IPS DF 6.9 (cell line): ENCODE measurements at regions not wholly inside any gene's neighbourhood (a gene's known extent, or its start where the extent isn't known, plus 50 kb on each side); places are given as distances from the start of the nearest gene placed in this dataset.
"Not testable (repeated sequence)": the region's sequence is repeated elsewhere in the genome, so short reads cannot be mapped to it uniquely, and the experiment has no call there.

Source experiments
- DNase-seq: peaks from one replicate; pipeline ENCODE4 v3.0.0-alpha.2; 2013; ENCODE audit warnings: low read depth, low spot score
- H3K27ac ChIP-seq: one replicate; pipeline ENCODE4 v1.5.1; 2013; ENCODE audit warnings: low read length, control low read depth
- H3K27me3 ChIP-seq: 2 replicates; pipeline ENCODE4 v1.6.1; 2013; ENCODE audit warnings: mild to moderate bottlenecking, low read length; ENCODE audit not compliant: control insufficient read depth, insufficient read depth
- H3K36me3 ChIP-seq: 2 replicates; pipeline ENCODE4 v1.6.1; 2013; ENCODE audit warnings: low read length; ENCODE audit not compliant: control insufficient read depth, insufficient read depth
- H3K4me1 ChIP-seq: 2 replicates; pipeline ENCODE4 v1.6.1; 2013; ENCODE audit warnings: low read length; ENCODE audit not compliant: control insufficient read depth, insufficient read depth
- H3K4me3 ChIP-seq: 2 replicates; pipeline ENCODE4 v1.5.1; 2013; ENCODE audit warnings: mild to moderate bottlenecking, low read length
- H3K9me3 ChIP-seq: 2 replicates; pipeline ENCODE4 v1.6.1; 2013; ENCODE audit warnings: low read length, inconsistent platforms; ENCODE audit not compliant: control insufficient read depth, insufficient read depth
- WGBS: extraction: QIAGEN DNeasy Blood & Tissue Kit; methylation state at CpG from one replicate; pipeline ENCODE4 v1.1.7; 2013; ENCODE audit warnings: mixed read lengths, missing lambda C conversion rate; ENCODE audit not compliant: insufficient read length, insufficient coverage; 5-methylcytosine and 5-hydroxymethylcytosine counted together

- H3K4me1 ChIP-seq = no peaks in the 10 kb centered on the region
- H3K4me3 ChIP-seq = no peak overlapping the region
- no peaks in the 10 kb centered on the region for H3K36me3 ChIP-seq
- no peak overlapping the region for H3K27ac ChIP-seq
- no CpG with 5 or more reads among the region's 3 CpGs for WGBS
- no peaks in the 10 kb centered on the region; the same call in 1 of the 2 replicates for H3K27me3 ChIP-seq
- DNase-seq = no peak
- H3K9me3 ChIP-seq = no peaks in the 10 kb centered on the region
Observed at GRCh38 chr7:131924857-131925256, 368.4 kb upstream of the PODXL start.

GRCh38 chr7:131922948-131923347 lies 366.5 kb upstream of the PODXL start:
- not testable (repeated sequence) for H3K27me3 ChIP-seq, H3K4me3 ChIP-seq, DNase-seq, H3K36me3 ChIP-seq, H3K4me1 ChIP-seq, H3K27ac ChIP-seq, H3K9me3 ChIP-seq
- no CpG with 5 or more reads among the region's 10 CpGs for WGBS

- no CpG with 5 or more reads among the region's 1 CpG for WGBS
- H3K27me3 ChIP-seq = no peaks in the 10 kb centered on the region; the same call in 1 of the 2 replicates
Observed at GRCh38 chr7:131921016-131921415, 364.6 kb upstream of the PODXL start.

GRCh38 chr7:131919920-131920709 lies 363.7 kb upstream of the PODXL start:
- WGBS = no CpG with 5 or more reads among the region's 7 CpGs
- H3K27ac ChIP-seq = no peak overlapping the region
- no peaks in the 10 kb centered on the region for H3K36me3 ChIP-seq
- no peak for DNase-seq
- no peaks in the 10 kb centered on the region; the same call in 1 of the 2 replicates for H3K27me3 ChIP-seq
- H3K9me3 ChIP-seq = no peaks in the 10 kb centered on the region
- H3K4me1 ChIP-seq = no peaks in the 10 kb centered on the region
- H3K4me3 ChIP-seq = no peak overlapping the region

More at GRCh38 chr7:131921016-131921415, 364.6 kb upstream of the PODXL start:
- Histone ChIP-seq H3K9me3 (no peaks in the 10 kb centered on the region), H3K4me1 (no peaks in the 10 kb centered on the region), H3K27ac (no peak overlapping the region), H3K36me3 (no peaks in the 10 kb centered on the region), H3K4me3 (no peak overlapping the region)
- no peak for DNase-seq

- no peak overlapping the region for H3K27ac ChIP-seq
- H3K4me3 ChIP-seq = no peak overlapping the region
- H3K9me3 ChIP-seq = no peaks in the 10 kb centered on the region
- no peak for DNase-seq
- no peaks in the 10 kb centered on the region for H3K36me3 ChIP-seq
- no peaks in the 10 kb centered on the region for H3K4me1 ChIP-seq
- peaks cover 11% of the 10 kb centered on the region; the same call in 1 of the 2 replicates for H3K27me3 ChIP-seq
- no CpG with 5 or more reads among the region's 2 CpGs for WGBS
Observed at GRCh38 chr7:131911112-131911511, 354.7 kb upstream of the PODXL start.

GRCh38 chr7:131909151-131909768 lies 352.8 kb upstream of the PODXL start:
- DNase-seq = no peak
- Histone ChIP-seq H3K9me3 (no peaks in the 10 kb centered on the region), H3K4me3 (peak overlapping the region; percentile 45; the same call in 1 of the 2 replicates), H3K27me3 (peaks cover 11% of the 10 kb centered on the region; the same call in 1 of the 2 replicates), H3K27ac (no peak overlapping the region), H3K4me1 (no peaks in the 10 kb centered on the region), H3K36me3 (no peaks in the 10 kb centered on the region)
- no CpG with 5 or more reads among the region's 68 CpGs for WGBS

- no peak for DNase-seq
- no peaks in the 10 kb centered on the region for H3K36me3 ChIP-seq
- no peaks in the 10 kb centered on the region for H3K9me3 ChIP-seq
- H3K27me3 ChIP-seq = peaks cover 11% of the 10 kb centered on the region; the same call in 1 of the 2 replicates
- H3K4me1 ChIP-seq = no peaks in the 10 kb centered on the region
- WGBS = no CpG with 5 or more reads among the region's 7 CpGs
- H3K4me3 ChIP-seq = no peak overlapping the region; the same call in 1 of the 2 replicates
- H3K27ac ChIP-seq = no peak overlapping the region
Observed at GRCh38 chr7:131908714-131909113, 352.3 kb upstream of the PODXL start.

GRCh38 chr7:131905471-131905973 lies 349.1 kb upstream of the PODXL start:
- peaks cover 11% of the 10 kb centered on the region; the same call in 1 of the 2 replicates for H3K27me3 ChIP-seq
- no peaks in the 10 kb centered on the region for H3K9me3 ChIP-seq
- no peaks in the 10 kb centered on the region for H3K36me3 ChIP-seq
- H3K27ac ChIP-seq = no peak overlapping the region
- no peak for DNase-seq
- no CpG with 5 or more reads among the region's 3 CpGs for WGBS
- H3K4me1 ChIP-seq = no peaks in the 10 kb centered on the region
- no peak overlapping the region for H3K4me3 ChIP-seq

GRCh38 chr7:131904760-131905327 lies 348.4 kb upstream of the PODXL start:
- no CpG with 5 or more reads among the region's 3 CpGs for WGBS
- Histone ChIP-seq H3K27me3 (peaks cover 7% of the 10 kb centered on the region; the same call in 1 of the 2 replicates), H3K4me1 (no peaks in the 10 kb centered on the region), H3K9me3 (no peaks in the 10 kb centered on the region), H3K36me3 (no peaks in the 10 kb centered on the region), H3K4me3 (no peak overlapping the region), H3K27ac (no peak overlapping the region)
- no peak for DNase-seq

GRCh38 chr7:131903315-131903714 lies 346.9 kb upstream of the PODXL start:
- no peaks in the 10 kb centered on the region for H3K9me3 ChIP-seq
- H3K27ac ChIP-seq = no peak overlapping the region
- DNase-seq = no peak
- no peak overlapping the region for H3K4me3 ChIP-seq
- no peaks in the 10 kb centered on the region for H3K36me3 ChIP-seq
- no CpG with 5 or more reads among the region's 1 CpG for WGBS
- H3K4me1 ChIP-seq = no peaks in the 10 kb centered on the region
- H3K27me3 ChIP-seq = peaks cover under 1% of the 10 kb centered on the region; the same call in 1 of the 2 replicates
